ENCODE measurements at regions not wholly inside any gene's neighbourhood (a gene's known extent, or its start where the extent isn't known, plus 50 kb on each side); places are given as distances from the start of the nearest gene placed in this dataset.

DNA sequence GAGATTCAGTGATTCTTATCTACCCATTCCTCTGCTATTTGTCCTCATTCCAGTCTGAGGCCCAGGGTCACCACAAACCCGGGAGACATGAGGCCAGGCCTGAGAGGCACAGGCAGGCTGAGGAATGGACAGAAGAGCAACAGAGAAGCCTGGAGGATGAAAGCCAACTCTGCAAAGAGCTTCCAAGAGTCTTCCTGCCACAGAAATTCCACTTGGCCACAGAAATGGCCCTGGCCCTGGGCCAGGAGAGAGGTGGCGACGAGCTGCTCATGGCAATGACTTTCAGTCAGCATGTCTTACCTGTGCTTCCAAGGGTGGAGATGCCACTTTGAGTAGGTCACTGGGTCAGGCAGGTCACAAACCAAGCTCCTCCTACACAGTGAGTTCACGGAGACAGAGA lies 155.3 kb upstream of the PKDCC start:
- TF ChIP-seq EP300 (IDR thresholded peaks at IDR 0.05): no peak
- TF ChIP-seq, protein P1, sequence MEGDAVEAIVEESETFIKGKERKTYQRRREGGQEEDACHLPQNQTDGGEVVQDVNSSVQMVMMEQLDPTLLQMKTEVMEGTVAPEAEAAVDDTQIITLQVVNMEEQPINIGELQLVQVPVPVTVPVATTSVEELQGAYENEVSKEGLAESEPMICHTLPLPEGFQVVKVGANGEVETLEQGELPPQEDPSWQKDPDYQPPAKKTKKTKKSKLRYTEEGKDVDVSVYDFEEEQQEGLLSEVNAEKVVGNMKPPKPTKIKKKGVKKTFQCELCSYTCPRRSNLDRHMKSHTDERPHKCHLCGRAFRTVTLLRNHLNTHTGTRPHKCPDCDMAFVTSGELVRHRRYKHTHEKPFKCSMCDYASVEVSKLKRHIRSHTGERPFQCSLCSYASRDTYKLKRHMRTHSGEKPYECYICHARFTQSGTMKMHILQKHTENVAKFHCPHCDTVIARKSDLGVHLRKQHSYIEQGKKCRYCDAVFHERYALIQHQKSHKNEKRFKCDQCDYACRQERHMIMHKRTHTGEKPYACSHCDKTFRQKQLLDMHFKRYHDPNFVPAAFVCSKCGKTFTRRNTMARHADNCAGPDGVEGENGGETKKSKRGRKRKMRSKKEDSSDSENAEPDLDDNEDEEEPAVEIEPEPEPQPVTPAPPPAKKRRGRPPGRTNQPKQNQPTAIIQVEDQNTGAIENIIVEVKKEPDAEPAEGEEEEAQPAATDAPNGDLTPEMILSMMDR (IDR thresholded peaks at IDR 0.05): no peak
